Thyroid gland (tissue), 4 donors: ENCODE measurements at regions not wholly inside any gene's neighbourhood (a gene's known extent, or its start where the extent isn't known, plus 50 kb on each side); places are given as distances from the start of the nearest gene placed in this dataset.

Source experiments
- DNase-seq, 2 donors: peaks; one replicate each; pipeline ENCODE4 v3.0.0-alpha.2; 2019
- H3K27ac ChIP-seq, 3 donors: fragments of 200-600 bp; sonication (generic); 1 replicate in 2 of 3; 2 replicates in 1 of 3; pipeline ENCODE4 v1.5.1; 2016 to 2019; ENCODE audit warnings: mild to moderate bottlenecking in 1 of 3, moderate library complexity in 1 of 3
- H3K27me3 ChIP-seq: fragments of 200-600 bp; sonication (generic); one replicate; pipeline ENCODE4 v1.5.1; 2019
- H3K36me3 ChIP-seq, 2 donors: fragments of 200-600 bp; sonication (generic); one replicate each; pipeline ENCODE4 v1.5.1; 2016 to 2019
- H3K4me1 ChIP-seq, 2 donors: fragments of 200-600 bp; sonication (generic); one replicate each; pipeline ENCODE4 v1.5.1; 2017 to 2019
- H3K4me3 ChIP-seq, 3 donors: fragments of 200-600 bp; sonication (generic); replicated peaks in 1 of 3; 1 replicate in 2 of 3; 2 replicates in 1 of 3; pipeline ENCODE4 v1.5.1; 2016; ENCODE audit warnings: mild to moderate bottlenecking in 1 of 3
- H3K9me3 ChIP-seq: fragments of 200-600 bp; sonication (generic); one replicate; pipeline ENCODE4 v1.5.1; 2017
- POLR2A ChIP-seq, 2 donors: fragments of 450-650 bp; IDR thresholded peaks; one replicate each; pipeline ENCODE4 v1.6.1; 2017; ENCODE audit warnings: antibody characterized with exemption in 2 of 2, mild to moderate bottlenecking in 2 of 2, moderate library complexity in 1 of 2
- WGBS, 2 donors: methylation state at CpG; one replicate each; pipeline ENCODE4 v1.1.5; 2017; 5-methylcytosine and 5-hydroxymethylcytosine counted together
- intact Hi-C: fragments of 100-400 bp; cut with DNase I; formaldehyde crosslinking; loops from one replicate; pipeline ENCODE4 v1.15.1; 2023
- TF ChIP-seq, protein P1 (sequence below), 6 experiments: fragments of 200-600 bp in 3 of 6; fragments of 450-650 bp in 3 of 6; sonication (generic) in 3 of 6; IDR thresholded peaks; one replicate each; pipeline ENCODE4 v1.5.1; 2016 to 2019; ENCODE audit warnings: antibody characterized with exemption in 6 of 6, mild to moderate bottlenecking in 2 of 6, inconsistent platforms in 1 of 6, moderate library complexity in 1 of 6

DNA sequence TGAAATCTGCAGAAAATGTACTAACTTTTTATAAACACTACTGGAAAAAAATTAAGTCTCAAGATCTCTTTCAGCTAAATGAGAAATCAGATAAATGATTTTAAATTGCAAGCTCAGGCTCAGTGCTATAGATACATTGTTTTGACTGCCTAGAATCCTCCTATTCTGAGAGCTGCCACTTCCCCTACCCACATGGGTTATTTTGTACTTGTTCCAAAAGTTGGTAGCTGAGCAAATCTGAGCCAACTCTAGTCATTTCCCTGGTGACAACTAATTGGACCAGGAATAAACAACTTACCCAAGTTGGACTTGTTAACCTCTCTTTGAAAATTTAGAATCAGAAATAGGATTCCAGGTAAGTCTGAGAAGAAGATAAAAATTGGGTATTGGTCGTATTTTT lies 202.1 kb downstream of the MBL2 start:
- Histone ChIP-seq H3K27ac (no peak overlapping the region), H3K4me3 (no peak overlapping the region), H3K36me3 (no peaks in the 10 kb centered on the region), H3K4me1 (no peaks in the 10 kb centered on the region), H3K9me3 (no peaks in the 10 kb centered on the region), H3K27me3 (no peaks in the 10 kb centered on the region)
- no peak for TF ChIP-seq POLR2A (IDR thresholded peaks at IDR 0.05)
- TF ChIP-seq, protein P1, sequence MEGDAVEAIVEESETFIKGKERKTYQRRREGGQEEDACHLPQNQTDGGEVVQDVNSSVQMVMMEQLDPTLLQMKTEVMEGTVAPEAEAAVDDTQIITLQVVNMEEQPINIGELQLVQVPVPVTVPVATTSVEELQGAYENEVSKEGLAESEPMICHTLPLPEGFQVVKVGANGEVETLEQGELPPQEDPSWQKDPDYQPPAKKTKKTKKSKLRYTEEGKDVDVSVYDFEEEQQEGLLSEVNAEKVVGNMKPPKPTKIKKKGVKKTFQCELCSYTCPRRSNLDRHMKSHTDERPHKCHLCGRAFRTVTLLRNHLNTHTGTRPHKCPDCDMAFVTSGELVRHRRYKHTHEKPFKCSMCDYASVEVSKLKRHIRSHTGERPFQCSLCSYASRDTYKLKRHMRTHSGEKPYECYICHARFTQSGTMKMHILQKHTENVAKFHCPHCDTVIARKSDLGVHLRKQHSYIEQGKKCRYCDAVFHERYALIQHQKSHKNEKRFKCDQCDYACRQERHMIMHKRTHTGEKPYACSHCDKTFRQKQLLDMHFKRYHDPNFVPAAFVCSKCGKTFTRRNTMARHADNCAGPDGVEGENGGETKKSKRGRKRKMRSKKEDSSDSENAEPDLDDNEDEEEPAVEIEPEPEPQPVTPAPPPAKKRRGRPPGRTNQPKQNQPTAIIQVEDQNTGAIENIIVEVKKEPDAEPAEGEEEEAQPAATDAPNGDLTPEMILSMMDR (IDR thresholded peaks at IDR 0.05), result no peak
- no peak for DNase-seq
- intact Hi-C loops, result no loop called here
- 71 to 93% methylated on average over 1 of the region's 1 CpG for WGBS, 2 donors

DNA sequence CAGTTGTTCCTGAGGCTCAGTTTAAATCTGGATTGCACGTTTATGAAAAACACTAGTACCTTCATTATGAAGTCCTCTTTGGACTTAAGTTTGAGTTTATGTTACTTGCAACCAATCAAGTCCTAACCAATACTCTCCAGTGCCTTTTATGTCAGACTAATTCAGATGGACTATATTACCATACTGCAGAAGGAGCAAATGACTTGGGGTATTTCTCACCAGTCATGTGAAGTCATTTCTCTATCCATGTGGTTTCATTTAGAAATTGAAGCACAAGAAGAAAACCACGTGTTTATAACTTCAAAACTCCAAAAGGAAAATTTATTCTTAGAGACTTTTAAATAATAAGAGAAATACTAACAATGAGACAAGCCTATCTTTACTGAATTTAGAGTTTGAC lies 201.6 kb downstream of the MBL2 start:
- Histone ChIP-seq H3K4me1 (no peaks in the 10 kb centered on the region), H3K4me3 (no peak overlapping the region), H3K9me3 (no peaks in the 10 kb centered on the region), H3K27ac (no peak overlapping the region), H3K27me3 (no peaks in the 10 kb centered on the region), H3K36me3 (no peaks in the 10 kb centered on the region)
- TF ChIP-seq POLR2A (IDR thresholded peaks at IDR 0.05), result no peak
- TF ChIP-seq, protein P1 (IDR thresholded peaks at IDR 0.05), result no peak
- intact Hi-C loops, result no loop called here
- WGBS, 2 donors, result 73 to 78% methylated on average over 2 of the region's 2 CpGs
- no peak for DNase-seq

GRCh38 chr10:52571516-52572182 lies 200.9 kb downstream of the MBL2 start:
- TF ChIP-seq, protein P1 (IDR thresholded peaks at IDR 0.05), result no peak
- no peak for TF ChIP-seq POLR2A (IDR thresholded peaks at IDR 0.05)
- Histone ChIP-seq H3K4me1 (no peaks in the 10 kb centered on the region), H3K9me3 (no peaks in the 10 kb centered on the region), H3K27me3 (no peaks in the 10 kb centered on the region), H3K4me3 (no peak overlapping the region), H3K36me3 (no peaks in the 10 kb centered on the region), H3K27ac (no peak overlapping the region)
- 95% methylated on average over 3 of the region's 3 CpGs for WGBS, 2 donors
- intact Hi-C loops, result no loop called here
- no peak for DNase-seq

DNA sequence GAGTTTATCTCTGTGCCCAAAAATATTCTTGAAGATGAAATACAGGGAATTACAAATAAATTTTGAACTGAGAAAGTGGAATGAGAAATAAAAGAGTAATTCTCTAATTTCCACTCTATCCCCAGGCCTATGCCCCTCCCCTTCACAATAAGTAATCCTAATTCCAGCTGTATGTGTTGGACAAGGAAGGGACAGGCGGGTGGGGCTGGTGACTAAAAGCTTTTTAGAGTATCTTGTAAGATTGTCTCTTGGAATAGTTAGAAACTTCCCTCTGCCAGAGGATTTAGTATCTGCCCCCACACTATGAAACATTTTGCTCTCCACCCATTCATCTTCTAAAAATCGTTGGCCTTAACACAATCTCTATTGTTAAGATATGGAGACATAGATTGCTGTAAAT lies 199.2 kb downstream of the MBL2 start:
- intact Hi-C loops, result no loop called here
- no peak overlapping the region for H3K27ac ChIP-seq
- no peak overlapping the region for H3K4me3 ChIP-seq
- 75 to 83% methylated on average over 2 of the region's 2 CpGs for WGBS, 2 donors
- no peaks in the 10 kb centered on the region for H3K36me3 ChIP-seq
- no peak for DNase-seq
- TF ChIP-seq, protein P1 (IDR thresholded peaks at IDR 0.05), result no peak
- no peak for TF ChIP-seq POLR2A (IDR thresholded peaks at IDR 0.05)
- no peaks in the 10 kb centered on the region for H3K27me3 ChIP-seq
- H3K9me3 ChIP-seq, result no peaks in the 10 kb centered on the region
- no peaks in the 10 kb centered on the region for H3K4me1 ChIP-seq

DNA sequence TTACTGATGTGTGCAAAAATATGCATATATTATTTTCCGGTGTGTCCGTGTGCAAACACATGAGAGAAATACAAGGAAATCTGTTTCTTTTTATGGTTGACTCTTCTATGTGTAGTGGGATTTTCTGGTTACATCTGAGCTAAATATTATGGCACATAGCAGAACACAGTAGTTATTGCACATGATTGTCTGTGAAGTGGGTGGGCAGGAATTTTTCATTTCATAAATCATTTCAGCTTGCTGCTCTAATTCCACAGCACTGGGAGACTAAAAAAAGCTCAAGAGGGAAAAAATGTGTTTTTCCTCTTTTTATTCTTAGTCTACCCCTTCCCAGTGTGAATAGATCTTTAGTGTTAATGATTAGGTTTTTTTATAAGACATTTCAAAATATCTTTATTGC lies 197.9 kb downstream of the MBL2 start:
- 75 to 78% methylated on average over 2 of the region's 2 CpGs for WGBS, 2 donors
- no peaks in the 10 kb centered on the region for H3K4me1 ChIP-seq
- TF ChIP-seq, protein P1 (IDR thresholded peaks at IDR 0.05), result no peak
- TF ChIP-seq POLR2A (IDR thresholded peaks at IDR 0.05), result no peak
- intact Hi-C loops, result no loop called here
- no peaks in the 10 kb centered on the region for H3K36me3 ChIP-seq
- no peaks in the 10 kb centered on the region for H3K27me3 ChIP-seq
- DNase-seq, result no peak
- no peak overlapping the region for H3K4me3 ChIP-seq
- no peaks in the 10 kb centered on the region for H3K9me3 ChIP-seq
- no peak overlapping the region for H3K27ac ChIP-seq
